OCI-LY1 (cell line): ENCODE measurements at regions not wholly inside any gene's neighbourhood (a gene's known extent, or its start where the extent isn't known, plus 50 kb on each side); places are given as distances from the start of the nearest gene placed in this dataset.

ENCODE experiments used
- EZH2 ChIP-seq: fragments of 200-600 bp; sonication (generic), shearing (Covaris generic); IDR thresholded peaks from 2 replicates; pipeline ENCODE4 v1.8.0; 2017; ENCODE audit warnings: borderline replicate concordance, mixed run types, mild to moderate bottlenecking, antibody characterized with exemption, low read length, moderate library complexity, mixed read lengths
- TF ChIP-seq, protein P1 (sequence below): fragments of 200-600 bp; sonication (generic), shearing (Covaris generic); IDR thresholded peaks from 2 replicates; pipeline ENCODE4 v1.5.1; 2017; ENCODE audit warnings: mild to moderate bottlenecking, antibody characterized with exemption, low read length, moderate library complexity, mixed read lengths

DNA sequence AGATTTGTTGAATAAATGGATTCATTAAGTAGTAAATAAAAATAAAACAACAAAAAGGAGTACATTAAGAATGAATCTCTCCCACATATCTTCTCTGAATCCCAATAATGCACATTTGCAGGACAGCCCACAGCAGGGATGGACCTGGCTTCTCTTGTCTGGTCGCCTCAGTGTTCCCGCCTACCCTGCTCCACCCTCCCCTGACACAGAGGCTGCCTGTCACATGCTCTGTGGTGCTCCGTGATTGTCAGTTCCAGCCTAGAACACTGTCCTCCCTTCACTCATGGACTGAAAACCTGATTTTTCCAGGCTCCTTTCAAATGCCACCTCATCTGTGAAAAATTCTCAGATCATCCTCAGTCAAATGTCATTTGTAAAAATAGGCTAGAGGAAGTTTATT, 94.5 kb upstream of the GPR12 start:
- TF ChIP-seq, protein P1, sequence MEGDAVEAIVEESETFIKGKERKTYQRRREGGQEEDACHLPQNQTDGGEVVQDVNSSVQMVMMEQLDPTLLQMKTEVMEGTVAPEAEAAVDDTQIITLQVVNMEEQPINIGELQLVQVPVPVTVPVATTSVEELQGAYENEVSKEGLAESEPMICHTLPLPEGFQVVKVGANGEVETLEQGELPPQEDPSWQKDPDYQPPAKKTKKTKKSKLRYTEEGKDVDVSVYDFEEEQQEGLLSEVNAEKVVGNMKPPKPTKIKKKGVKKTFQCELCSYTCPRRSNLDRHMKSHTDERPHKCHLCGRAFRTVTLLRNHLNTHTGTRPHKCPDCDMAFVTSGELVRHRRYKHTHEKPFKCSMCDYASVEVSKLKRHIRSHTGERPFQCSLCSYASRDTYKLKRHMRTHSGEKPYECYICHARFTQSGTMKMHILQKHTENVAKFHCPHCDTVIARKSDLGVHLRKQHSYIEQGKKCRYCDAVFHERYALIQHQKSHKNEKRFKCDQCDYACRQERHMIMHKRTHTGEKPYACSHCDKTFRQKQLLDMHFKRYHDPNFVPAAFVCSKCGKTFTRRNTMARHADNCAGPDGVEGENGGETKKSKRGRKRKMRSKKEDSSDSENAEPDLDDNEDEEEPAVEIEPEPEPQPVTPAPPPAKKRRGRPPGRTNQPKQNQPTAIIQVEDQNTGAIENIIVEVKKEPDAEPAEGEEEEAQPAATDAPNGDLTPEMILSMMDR = no peak
- TF ChIP-seq EZH2 = no peak
